ENCODE measurements at regions not wholly inside any gene's neighbourhood (a gene's known extent, or its start where the extent isn't known, plus 50 kb on each side); places are given as distances from the start of the nearest gene placed in this dataset.
"Not testable (repeated sequence)": the region's sequence is repeated elsewhere in the genome, so short reads cannot be mapped to it uniquely, and the experiment has no call there.

GRCh38 chr2:111415765-111416743 is 295.3 kb downstream of the BCL2L11 start:
- CTCF ChIA-PET; H3K4me1 ChIP-seq (ENCODE audit: insufficient read depth, low read length); H3F3A ChIP-seq (ENCODE audit: low read length, unreplicated experiment); H3K4me2 ChIP-seq (ENCODE audit: low read length); H3K9me3 ChIP-seq (ENCODE audit: low read length); DNase-seq; H3K79me2 ChIP-seq (ENCODE audit: low read length); H3K27ac ChIP-seq (ENCODE audit: low read length); H3K36me3 ChIP-seq (ENCODE audit: low read depth, low read length); POLR2A ChIA-PET (ENCODE audit: unreplicated experiment); H3K9me2 ChIP-seq (replicated peaks; ENCODE audit: low read length); H3K27me3 ChIP-seq (ENCODE audit: low read length); intact Hi-C loops (cut with micrococcal nuclease); BruUV-seq (replicated peaks); H3K4me3 ChIP-seq (ENCODE audit: low read length); H3K9ac ChIP-seq (ENCODE audit: low read length); H2AFZ ChIP-seq (ENCODE audit: low read length); H4K20me1 ChIP-seq (ENCODE audit: low read length): not testable (repeated sequence)
- peak; percentile 44 for ATAC-seq

DNA sequence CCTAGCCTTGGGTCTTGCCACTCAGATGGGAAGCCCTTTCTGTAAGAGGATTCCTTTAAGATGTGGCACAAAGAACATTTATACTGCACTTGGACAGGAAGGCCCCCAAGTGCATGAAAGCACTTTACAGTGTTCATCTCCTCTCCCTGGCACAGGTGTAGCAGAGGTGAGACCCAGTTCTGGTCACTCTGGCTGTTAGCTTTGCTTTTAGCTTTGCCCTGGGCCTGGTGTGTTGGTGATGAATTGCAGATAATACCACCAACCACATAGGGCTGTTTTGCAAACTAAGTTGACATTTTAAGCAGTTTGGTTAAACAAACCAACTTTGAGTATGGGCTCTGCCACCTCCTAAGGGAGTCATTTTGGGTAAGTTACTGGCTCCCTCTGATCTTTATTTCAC is 296.3 kb downstream of the BCL2L11 start:
- H3K9me3 ChIP-seq (ENCODE audit: low read length); H3F3A ChIP-seq (ENCODE audit: low read length, unreplicated experiment); H3K4me2 ChIP-seq (ENCODE audit: low read length); H4K20me1 ChIP-seq (ENCODE audit: low read length); POLR2A ChIA-PET (ENCODE audit: unreplicated experiment); H2AFZ ChIP-seq (ENCODE audit: low read length); H3K27me3 ChIP-seq (ENCODE audit: low read length); H3K36me3 ChIP-seq (ENCODE audit: low read depth, low read length); ATAC-seq; intact Hi-C loops (cut with micrococcal nuclease); CTCF ChIA-PET; H3K9me2 ChIP-seq (replicated peaks; ENCODE audit: low read length); BruUV-seq (replicated peaks); H3K4me3 ChIP-seq (ENCODE audit: low read length); H3K79me2 ChIP-seq (ENCODE audit: low read length); H3K27ac ChIP-seq (ENCODE audit: low read length); H3K9ac ChIP-seq (ENCODE audit: low read length); H3K4me1 ChIP-seq (ENCODE audit: insufficient read depth, low read length); DNase-seq: not testable (repeated sequence)

DNA sequence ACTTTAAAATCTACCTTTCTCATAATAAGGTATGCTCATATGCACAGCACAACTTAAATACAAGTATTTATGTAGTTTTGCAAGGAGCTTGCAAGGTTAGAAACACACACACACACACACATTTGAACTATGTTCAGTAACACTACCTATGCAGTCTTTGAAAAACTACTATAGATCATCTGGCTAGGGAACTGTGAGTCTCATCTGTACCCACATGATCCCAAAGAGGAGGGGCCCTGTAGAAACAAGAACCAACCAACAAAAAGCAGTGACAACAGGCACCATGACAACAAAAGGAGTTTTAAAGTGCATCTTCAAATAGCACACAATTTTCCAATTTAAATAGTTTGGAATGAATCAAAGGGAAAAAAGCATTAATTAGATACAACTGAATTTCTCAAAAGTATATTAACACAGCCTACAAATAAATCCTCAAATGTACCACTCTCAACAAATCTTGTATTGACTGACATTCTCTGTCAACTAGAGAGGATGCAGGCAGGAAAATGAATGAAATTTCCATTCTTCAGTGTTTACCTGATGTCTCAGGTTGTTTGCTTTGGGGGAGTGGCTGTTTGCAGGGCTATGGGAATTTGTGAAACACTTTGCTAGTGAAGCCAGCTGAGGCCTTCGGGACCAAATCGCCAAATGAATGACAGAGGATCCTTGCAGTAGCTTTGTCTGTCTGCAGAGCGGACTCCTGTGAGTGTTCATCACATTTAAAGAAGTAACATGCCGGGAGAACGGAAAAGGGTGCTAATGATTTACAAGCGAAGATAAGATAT is 297.6 kb downstream of the BCL2L11 start:
- H3K4me1 ChIP-seq (ENCODE audit: insufficient read depth, low read length); H3K36me3 ChIP-seq (ENCODE audit: low read depth, low read length); H3K4me3 ChIP-seq (ENCODE audit: low read length); BruUV-seq (replicated peaks); H3K27me3 ChIP-seq (ENCODE audit: low read length); H3K4me2 ChIP-seq (ENCODE audit: low read length); H3K9me2 ChIP-seq (replicated peaks; ENCODE audit: low read length); H3K9me3 ChIP-seq (ENCODE audit: low read length); H3K9ac ChIP-seq (ENCODE audit: low read length); intact Hi-C loops (cut with micrococcal nuclease); H2AFZ ChIP-seq (ENCODE audit: low read length); H4K20me1 ChIP-seq (ENCODE audit: low read length); H3F3A ChIP-seq (ENCODE audit: low read length, unreplicated experiment); H3K79me2 ChIP-seq (ENCODE audit: low read length); POLR2A ChIA-PET (ENCODE audit: unreplicated experiment); CTCF ChIA-PET; H3K27ac ChIP-seq (ENCODE audit: low read length): not testable (repeated sequence)
- ATAC-seq: peak; percentile 71
- DNase-seq: peak; percentile 22

- H3F3A ChIP-seq (ENCODE audit: low read length, unreplicated experiment); H4K20me1 ChIP-seq (ENCODE audit: low read length); H3K9me2 ChIP-seq (replicated peaks; ENCODE audit: low read length); H3K9me3 ChIP-seq (ENCODE audit: low read length); H3K36me3 ChIP-seq (ENCODE audit: low read depth, low read length); H3K27ac ChIP-seq (ENCODE audit: low read length); CTCF ChIA-PET; H3K4me2 ChIP-seq (ENCODE audit: low read length); BruUV-seq (replicated peaks); intact Hi-C loops (cut with micrococcal nuclease); H3K4me1 ChIP-seq (ENCODE audit: insufficient read depth, low read length); H2AFZ ChIP-seq (ENCODE audit: low read length); POLR2A ChIA-PET (ENCODE audit: unreplicated experiment); H3K27me3 ChIP-seq (ENCODE audit: low read length); H3K79me2 ChIP-seq (ENCODE audit: low read length); H3K4me3 ChIP-seq (ENCODE audit: low read length); DNase-seq; H3K9ac ChIP-seq (ENCODE audit: low read length); ATAC-seq: not testable (repeated sequence)
These were observed 299.4 kb downstream of the BCL2L11 start for GRCh38 chr2:111420074-111420473.

- DNase-seq; H3K9ac ChIP-seq (ENCODE audit: low read length); H3F3A ChIP-seq (ENCODE audit: low read length, unreplicated experiment); CTCF ChIA-PET; H3K36me3 ChIP-seq (ENCODE audit: low read depth, low read length); H3K27ac ChIP-seq (ENCODE audit: low read length); H4K20me1 ChIP-seq (ENCODE audit: low read length); POLR2A ChIA-PET (ENCODE audit: unreplicated experiment); H3K27me3 ChIP-seq (ENCODE audit: low read length); intact Hi-C loops (cut with micrococcal nuclease); H3K4me3 ChIP-seq (ENCODE audit: low read length); H3K79me2 ChIP-seq (ENCODE audit: low read length); H3K9me2 ChIP-seq (replicated peaks; ENCODE audit: low read length); BruUV-seq (replicated peaks); H3K9me3 ChIP-seq (ENCODE audit: low read length); H3K4me1 ChIP-seq (ENCODE audit: insufficient read depth, low read length); H3K4me2 ChIP-seq (ENCODE audit: low read length); ATAC-seq; H2AFZ ChIP-seq (ENCODE audit: low read length): not testable (repeated sequence)
These were observed 300.1 kb downstream of the BCL2L11 start for GRCh38 chr2:111420835-111421234.

DNA sequence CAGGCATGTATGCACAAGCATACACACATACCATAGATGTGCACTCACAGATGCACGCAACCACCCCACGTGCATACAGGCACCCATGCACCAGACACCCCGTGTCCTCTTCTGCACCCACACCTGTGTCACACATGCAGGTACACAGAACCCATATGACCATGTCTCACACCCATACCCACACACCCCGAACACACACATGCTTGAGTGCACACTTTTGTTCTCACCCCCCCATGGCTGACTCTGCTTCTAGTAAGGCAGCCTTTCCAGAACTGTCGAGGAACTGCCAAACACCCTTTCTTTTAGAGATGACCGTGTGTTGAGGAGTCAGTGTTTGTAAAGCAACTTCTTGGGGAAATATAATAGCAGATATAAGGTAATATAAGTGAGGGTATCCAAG is 301.2 kb downstream of the BCL2L11 start:
- H4K20me1 ChIP-seq (ENCODE audit: low read length); CTCF ChIA-PET: not testable (repeated sequence)

More for the DNA sequence above, 301.2 kb downstream of the BCL2L11 start:
- H3K9me3 ChIP-seq (ENCODE audit: low read length); H3K4me1 ChIP-seq (ENCODE audit: insufficient read depth, low read length); intact Hi-C loops (cut with micrococcal nuclease); H3K4me3 ChIP-seq (ENCODE audit: low read length); POLR2A ChIA-PET (ENCODE audit: unreplicated experiment); BruUV-seq (replicated peaks); H3K4me2 ChIP-seq (ENCODE audit: low read length); H3K9me2 ChIP-seq (replicated peaks; ENCODE audit: low read length); H3K36me3 ChIP-seq (ENCODE audit: low read depth, low read length); H3K27ac ChIP-seq (ENCODE audit: low read length); H3K27me3 ChIP-seq (ENCODE audit: low read length); DNase-seq; ATAC-seq; H2AFZ ChIP-seq (ENCODE audit: low read length); H3K79me2 ChIP-seq (ENCODE audit: low read length); H3F3A ChIP-seq (ENCODE audit: low read length, unreplicated experiment); H3K9ac ChIP-seq (ENCODE audit: low read length): not testable (repeated sequence)

All from PC-3 (cell line).